Caco-2 (cell line): ENCODE measurements at regions not wholly inside any gene's neighbourhood (a gene's known extent, or its start where the extent isn't known, plus 50 kb on each side); places are given as distances from the start of the nearest gene placed in this dataset.

Experiments used
- BruUV-seq: library from RNA; stranded (reverse); fragments of 400-500 nt; replicated peaks from 2 replicates; lab custom pipeline; 2021; lab: Mats Ljungman, UMichigan
- CTCF ChIA-PET: fragments of 300-600 bp; sonication (Branson Sonifier 250); formaldehyde crosslinking; loops from one replicate; lab custom pipeline; 2022; ENCODE audit warnings: antibody characterized with exemption; lab: Charles Lee
- POLR2A ChIA-PET: fragments of 300-600 bp; sonication (Branson Sonifier 250); formaldehyde crosslinking; loops from one replicate; lab custom pipeline; 2022; ENCODE audit warnings: antibody characterized with exemption; lab: Charles Lee
- DNase-seq, 2 experiments: peaks; one replicate each; pipeline versions ENCODE4 v3.0.0 to v3.0.0-alpha.2; 2020 to 2022
- H3K27me3 ChIP-seq: replicated peaks from 2 replicates; pipeline ENCODE4 v1.6.0; 2011; ENCODE audit warnings: low read length; ENCODE audit not compliant: control insufficient read depth, insufficient read depth
- H3K36me3 ChIP-seq: 2 replicates; pipeline ENCODE4 v1.5.1; 2011; ENCODE audit warnings: low read length; ENCODE audit not compliant: control insufficient read depth, insufficient read depth
- H3K4me1 ChIP-seq: fragments of 250-450 bp; sonication (Bioruptor Pico); 2 replicates; pipeline ENCODE4 v1.5.1; 2020; ENCODE audit warnings: mild to moderate bottlenecking
- H3K4me3 ChIP-seq: 2 replicates; pipeline ENCODE4 v1.5.1; 2011; ENCODE audit warnings: low read depth, mild to moderate bottlenecking, control low read depth, low read length
- H3K9me3 ChIP-seq: fragments of 250-450 bp; sonication (Bioruptor Pico); 2 replicates; pipeline ENCODE4 v1.5.1; 2020; ENCODE audit warnings: mild to moderate bottlenecking, moderate library complexity
- H3K27ac Mint-ChIP-seq: one replicate; pipeline ENCODE4 v1.8.0; 2022; ENCODE audit warnings: mixed read lengths; ENCODE audit not compliant: unreplicated experiment
- H3K27me3 Mint-ChIP-seq: one replicate; pipeline ENCODE4 v1.8.0; 2022; ENCODE audit warnings: mixed read lengths; ENCODE audit not compliant: insufficient read depth, unreplicated experiment
- H3K36me3 Mint-ChIP-seq: one replicate; pipeline ENCODE4 v1.8.0; 2022; ENCODE audit warnings: mild to moderate bottlenecking, mixed read lengths; ENCODE audit not compliant: insufficient read depth, unreplicated experiment
- H3K4me1 Mint-ChIP-seq: one replicate; pipeline ENCODE4 v1.8.0; 2022; ENCODE audit warnings: low read depth, mixed read lengths; ENCODE audit not compliant: unreplicated experiment
- H3K4me3 Mint-ChIP-seq: one replicate; pipeline ENCODE4 v1.8.0; 2022; ENCODE audit warnings: mild to moderate bottlenecking, moderate library complexity, mixed read lengths; ENCODE audit not compliant: unreplicated experiment
- H3K9me3 Mint-ChIP-seq: one replicate; pipeline ENCODE4 v1.8.0; 2022; ENCODE audit warnings: mixed read lengths; ENCODE audit not compliant: unreplicated experiment
- intact Hi-C: fragments of 100-400 bp; cut with micrococcal nuclease; formaldehyde crosslinking; loops from one replicate; pipeline ENCODE4 v1.10.0; 2022; ENCODE audit not compliant: unreplicated experiment
- TF ChIP-seq, protein P1 (sequence below), 2 experiments: fragments of 200-600 bp in 1 of 2; IDR thresholded peaks; 1 replicate in 1 of 2; 2 replicates in 1 of 2; pipeline versions ENCODE4 v1.5.1 to v1.8.0; 2011 to 2022; ENCODE audit warnings: antibody characterized with exemption in 1 of 2, control low read depth in 1 of 2, inconsistent platforms in 1 of 2, low read depth in 1 of 2, low read length in 1 of 2, mild to moderate bottlenecking in 1 of 2, moderate library complexity in 1 of 2; ENCODE audit not compliant: insufficient read depth in 1 of 2, severe bottlenecking in 1 of 2, unreplicated experiment in 1 of 2

DNA sequence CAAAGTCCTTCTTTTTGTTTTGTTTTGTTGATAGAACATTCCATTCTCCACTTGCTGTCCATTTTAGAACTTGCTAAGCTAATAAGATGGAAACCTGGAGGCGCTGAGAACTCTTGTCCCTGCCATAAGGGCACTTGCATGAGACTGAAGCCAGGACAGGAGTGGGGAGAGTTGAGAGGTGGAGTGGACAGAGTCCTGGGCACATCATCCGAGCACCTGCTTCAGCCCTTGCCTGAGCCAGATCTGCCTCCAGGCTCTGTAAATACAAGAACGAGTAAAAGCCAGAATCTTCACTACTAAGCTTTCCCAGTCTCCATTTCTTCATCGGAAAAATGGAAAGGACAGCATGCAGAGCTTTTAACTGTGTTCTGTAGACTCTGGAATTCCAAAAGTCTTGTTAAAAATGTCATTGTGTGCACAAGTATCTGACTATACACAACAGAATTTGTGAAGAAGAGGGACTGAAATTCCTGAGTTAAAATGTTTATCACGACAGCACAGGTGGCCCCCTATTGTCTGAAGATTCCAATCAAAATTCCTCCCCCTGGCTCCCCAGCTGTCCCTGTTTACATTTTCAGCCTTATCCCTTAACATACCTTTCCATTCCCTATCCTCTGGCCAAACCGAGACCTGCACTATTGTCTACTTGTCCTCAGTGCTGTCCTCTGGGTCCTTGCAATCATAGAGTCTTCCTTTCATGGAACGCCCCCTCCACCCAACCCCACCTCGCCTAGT, 498.2 kb upstream of the TNP1 start:
- Histone ChIP-seq H3K27me3 (no peaks in the 10 kb centered on the region), H3K4me1 (peaks cover 24% of the 10 kb centered on the region), H3K36me3 (no peaks in the 10 kb centered on the region), H3K9me3 (no peaks in the 10 kb centered on the region), H3K4me3 (no peak overlapping the region)
- no peaks in the 10 kb centered on the region for H3K36me3 Mint-ChIP-seq
- POLR2A ChIA-PET, result no interaction called here
- H3K27ac Mint-ChIP-seq, result peak overlapping the region; percentile 5
- BruUV-seq, result no TSS peak
- H3K9me3 Mint-ChIP-seq, result no peaks in the 10 kb centered on the region
- peak; percentile 37 to 39 for DNase-seq
- intact Hi-C loops, result loop anchor here (1.0 kb wide), 1 partner anchor 27 kb away; no protein-coding TSS in a partner anchor
- H3K4me3 Mint-ChIP-seq, result no peak overlapping the region
- peaks cover 36% of the 10 kb centered on the region for H3K4me1 Mint-ChIP-seq
- CTCF ChIA-PET, result interaction anchor here (0.7 to 1.4 kb wide), 2 partner anchors 20 to 355 kb away, joined by 3 read pairs; no protein-coding TSS in a partner anchor
- TF ChIP-seq, protein P1, sequence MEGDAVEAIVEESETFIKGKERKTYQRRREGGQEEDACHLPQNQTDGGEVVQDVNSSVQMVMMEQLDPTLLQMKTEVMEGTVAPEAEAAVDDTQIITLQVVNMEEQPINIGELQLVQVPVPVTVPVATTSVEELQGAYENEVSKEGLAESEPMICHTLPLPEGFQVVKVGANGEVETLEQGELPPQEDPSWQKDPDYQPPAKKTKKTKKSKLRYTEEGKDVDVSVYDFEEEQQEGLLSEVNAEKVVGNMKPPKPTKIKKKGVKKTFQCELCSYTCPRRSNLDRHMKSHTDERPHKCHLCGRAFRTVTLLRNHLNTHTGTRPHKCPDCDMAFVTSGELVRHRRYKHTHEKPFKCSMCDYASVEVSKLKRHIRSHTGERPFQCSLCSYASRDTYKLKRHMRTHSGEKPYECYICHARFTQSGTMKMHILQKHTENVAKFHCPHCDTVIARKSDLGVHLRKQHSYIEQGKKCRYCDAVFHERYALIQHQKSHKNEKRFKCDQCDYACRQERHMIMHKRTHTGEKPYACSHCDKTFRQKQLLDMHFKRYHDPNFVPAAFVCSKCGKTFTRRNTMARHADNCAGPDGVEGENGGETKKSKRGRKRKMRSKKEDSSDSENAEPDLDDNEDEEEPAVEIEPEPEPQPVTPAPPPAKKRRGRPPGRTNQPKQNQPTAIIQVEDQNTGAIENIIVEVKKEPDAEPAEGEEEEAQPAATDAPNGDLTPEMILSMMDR (IDR thresholded peaks at IDR 0.05; ENCODE audit: insufficient read depth in 1 of 2, low read depth in 1 of 2, low read length in 1 of 2, severe bottlenecking in 1 of 2, unreplicated experiment in 1 of 2), result no peak
- H3K27me3 Mint-ChIP-seq, result no peaks in the 10 kb centered on the region

DNA sequence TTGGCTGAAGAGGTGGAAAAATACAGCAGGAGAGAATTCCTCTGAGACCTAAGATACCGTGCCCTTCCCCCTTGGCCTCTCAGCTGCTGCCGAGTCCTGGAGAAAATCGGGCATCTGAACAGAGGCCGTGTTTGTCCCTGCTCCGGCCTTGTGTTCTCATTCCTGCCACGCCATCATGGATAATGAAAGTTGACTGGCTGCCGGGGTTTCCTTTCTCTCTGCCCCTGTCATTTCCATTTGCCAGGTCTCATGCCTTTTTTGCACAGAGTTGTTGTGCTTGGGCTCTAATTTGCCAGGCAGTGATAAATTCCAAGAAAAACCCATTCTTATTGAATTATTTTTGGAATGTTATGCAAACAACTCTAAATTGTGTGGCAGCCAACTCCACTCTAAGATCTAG, 496.9 kb upstream of the TNP1 start:
- Histone ChIP-seq H3K27me3 (no peaks in the 10 kb centered on the region), H3K36me3 (no peaks in the 10 kb centered on the region), H3K4me1 (peaks cover 24% of the 10 kb centered on the region), H3K4me3 (no peak overlapping the region), H3K9me3 (no peaks in the 10 kb centered on the region)
- Mint-ChIP-seq H3K27me3 (no peaks in the 10 kb centered on the region), H3K4me3 (no peak overlapping the region), H3K4me1 (peaks cover 36% of the 10 kb centered on the region), H3K27ac (no peak overlapping the region), H3K9me3 (no peaks in the 10 kb centered on the region), H3K36me3 (no peaks in the 10 kb centered on the region)
- no peak for DNase-seq
- ChIA-PET POLR2A (no interaction called here), CTCF (no interaction called here)
- BruUV-seq, result no TSS peak
- intact Hi-C loops, result no loop called here
- TF ChIP-seq, protein P1 (IDR thresholded peaks at IDR 0.05; ENCODE audit: insufficient read depth in 1 of 2, low read depth in 1 of 2, low read length in 1 of 2, severe bottlenecking in 1 of 2, unreplicated experiment in 1 of 2), result no peak

GRCh38 chr2:217356142-217356541, 496.3 kb upstream of the TNP1 start:
- no peak for DNase-seq
- no peak overlapping the region for H3K27ac Mint-ChIP-seq
- POLR2A ChIA-PET, result no interaction called here
- Histone ChIP-seq H3K27me3 (no peaks in the 10 kb centered on the region), H3K9me3 (no peaks in the 10 kb centered on the region), H3K4me1 (peaks cover 24% of the 10 kb centered on the region), H3K4me3 (no peak overlapping the region), H3K36me3 (no peaks in the 10 kb centered on the region)
- intact Hi-C loops, result no loop called here
- no peaks in the 10 kb centered on the region for H3K9me3 Mint-ChIP-seq
- H3K36me3 Mint-ChIP-seq, result no peaks in the 10 kb centered on the region
- CTCF ChIA-PET, result no interaction called here
- TF ChIP-seq, protein P1 (IDR thresholded peaks at IDR 0.05; ENCODE audit: insufficient read depth in 1 of 2, low read depth in 1 of 2, low read length in 1 of 2, severe bottlenecking in 1 of 2, unreplicated experiment in 1 of 2), result no peak
- no TSS peak for BruUV-seq
- no peaks in the 10 kb centered on the region for H3K27me3 Mint-ChIP-seq
- peaks cover 33% of the 10 kb centered on the region for H3K4me1 Mint-ChIP-seq
- H3K4me3 Mint-ChIP-seq, result no peak overlapping the region
